ENCODE measurements at regions not wholly inside any gene's neighbourhood (a gene's known extent, or its start where the extent isn't known, plus 50 kb on each side); places are given as distances from the start of the nearest gene placed in this dataset.
A peak's percentile ranks its signal among the peaks of the same experiment; 100 is the strongest.

GRCh38 chr4:104643805-104644204 is 149.1 kb upstream of the CXXC4 start:
- TF ChIP-seq FOXP2 (optimal IDR thresholded peaks at IDR 0.05; ENCODE audit: borderline replicate concordance, extremely low read depth, extremely low read length, insufficient read depth), result no peak
- TF ChIP-seq POLR2AphosphoS5 (IDR thresholded peaks at IDR 0.05; ENCODE audit: low read depth, low read length), result no peak
- no peak for TF ChIP-seq TAF1 (IDR thresholded peaks at IDR 0.05; ENCODE audit: borderline replicate concordance, insufficient read depth, low read length)
- TF ChIP-seq SIN3A (IDR thresholded peaks at IDR 0.05; ENCODE audit: borderline replicate concordance, insufficient read depth, low read length), result no peak
- TF ChIP-seq REST (IDR thresholded peaks at IDR 0.05; ENCODE audit: insufficient read depth in 1 of 2, low read depth in 2 of 2, low read length in 2 of 2), result no peak

GRCh38 chr4:104649631-104650030 is 154.9 kb upstream of the CXXC4 start:
- TF ChIP-seq REST (IDR thresholded peaks at IDR 0.05; ENCODE audit: insufficient read depth in 1 of 2, low read depth in 2 of 2, low read length in 2 of 2) (no peak), FOXP2 (optimal IDR thresholded peaks at IDR 0.05; ENCODE audit: borderline replicate concordance, extremely low read depth, extremely low read length, insufficient read depth) (no peak), POLR2AphosphoS5 (IDR thresholded peaks at IDR 0.05; ENCODE audit: low read depth, low read length) (no peak), SIN3A (IDR thresholded peaks at IDR 0.05; ENCODE audit: borderline replicate concordance, insufficient read depth, low read length) (no peak), TAF1 (IDR thresholded peaks at IDR 0.05; ENCODE audit: borderline replicate concordance, insufficient read depth, low read length) (no peak)

- TF ChIP-seq POLR2AphosphoS5 (IDR thresholded peaks at IDR 0.05; ENCODE audit: low read depth, low read length), result peak; percentile 61
- no peak for TF ChIP-seq FOXP2 (optimal IDR thresholded peaks at IDR 0.05; ENCODE audit: borderline replicate concordance, extremely low read depth, extremely low read length, insufficient read depth)
- peak in 1 of 2 experiments; percentile 68; a peak in 1 of 4 replicates for TF ChIP-seq REST (IDR thresholded peaks at IDR 0.05; ENCODE audit: insufficient read depth in 1 of 2, low read depth in 2 of 2, low read length in 2 of 2)
- peak; percentile 57; the same call in 1 of the 2 replicates for TF ChIP-seq TAF1 (IDR thresholded peaks at IDR 0.05; ENCODE audit: borderline replicate concordance, insufficient read depth, low read length)
- TF ChIP-seq SIN3A (IDR thresholded peaks at IDR 0.05; ENCODE audit: borderline replicate concordance, insufficient read depth, low read length), result no peak; the same call in 1 of the 2 replicates
Observed at GRCh38 chr4:104677116-104677515, 182.4 kb upstream of the CXXC4 start.

GRCh38 chr4:104682311-104682710 is 187.6 kb upstream of the CXXC4 start:
- TF ChIP-seq SIN3A (IDR thresholded peaks at IDR 0.05; ENCODE audit: borderline replicate concordance, insufficient read depth, low read length), result no peak

- TF ChIP-seq FOXP2 (optimal IDR thresholded peaks at IDR 0.05; ENCODE audit: borderline replicate concordance, extremely low read depth, extremely low read length, insufficient read depth) (no peak), POLR2AphosphoS5 (IDR thresholded peaks at IDR 0.05; ENCODE audit: low read depth, low read length) (no peak), SIN3A (IDR thresholded peaks at IDR 0.05; ENCODE audit: borderline replicate concordance, insufficient read depth, low read length) (no peak), TAF1 (IDR thresholded peaks at IDR 0.05; ENCODE audit: borderline replicate concordance, insufficient read depth, low read length) (no peak), REST (IDR thresholded peaks at IDR 0.05; ENCODE audit: insufficient read depth in 1 of 2, low read depth in 2 of 2, low read length in 2 of 2) (no peak)
Observed at GRCh38 chr4:104693601-104694201, 199.0 kb upstream of the CXXC4 start.

Data from PFSK-1 (cell line).